Neural cell (in vitro differentiated cells): ENCODE measurements at regions not wholly inside any gene's neighbourhood (a gene's known extent, or its start where the extent isn't known, plus 50 kb on each side); places are given as distances from the start of the nearest gene placed in this dataset.

Experiments used
- H2AFZ ChIP-seq: fragments of 200-600, 300-800 bp; sonication (generic), shearing (Covaris generic); 2 replicates; pipeline ENCODE4 v1.6.0; 2014; ENCODE audit warnings: low read depth, mild to moderate bottlenecking, antibody characterized with exemption, low read length, moderate library complexity
- H3F3A ChIP-seq: fragments of 200-600 bp; shearing (Covaris generic); 2 replicates; pipeline ENCODE4 v1.6.1; 2016; ENCODE audit warnings: mild to moderate bottlenecking, moderate library complexity, mixed read lengths, antibody characterized with exemption, low read length; ENCODE audit not compliant: insufficient read depth, poor library complexity, severe bottlenecking
- H3K27ac ChIP-seq: fragments of 200-600, 300-800 bp; sonication (generic), shearing (Covaris generic); 2 replicates; pipeline ENCODE4 v1.5.1; 2014; ENCODE audit warnings: mild to moderate bottlenecking, low read length, moderate library complexity
- H3K27me3 ChIP-seq: fragments of 300-800, 200-600 bp; sonication (generic), shearing (Covaris generic); 2 replicates; pipeline ENCODE4 v1.6.0; 2014; ENCODE audit warnings: mild to moderate bottlenecking, low read depth, low read length, moderate library complexity; ENCODE audit not compliant: insufficient read depth
- H3K36me3 ChIP-seq: fragments of 300-800, 200-600 bp; sonication (generic), shearing (Covaris generic); 2 replicates; pipeline ENCODE4 v1.5.1; 2014; ENCODE audit warnings: mild to moderate bottlenecking, antibody characterized with exemption, low read length, moderate library complexity; ENCODE audit not compliant: insufficient read depth
- H3K4me2 ChIP-seq: fragments of 300-800, 200-600 bp; sonication (generic), shearing (Covaris generic); 2 replicates; pipeline ENCODE4 v1.6.0; 2014; ENCODE audit warnings: mild to moderate bottlenecking, low read length
- H3K4me3 ChIP-seq: fragments of 300-800, 200-600 bp; sonication (generic), shearing (Covaris generic); 2 replicates; pipeline ENCODE4 v1.5.1; 2014; ENCODE audit warnings: mild to moderate bottlenecking, low read length, moderate library complexity
- H3K79me2 ChIP-seq: fragments of 200-600 bp; shearing (Covaris generic); replicated peaks from 2 replicates; pipeline ENCODE4 v1.6.0; 2014; ENCODE audit warnings: mild to moderate bottlenecking, low read length, moderate library complexity; ENCODE audit not compliant: insufficient read depth
- H3K9ac ChIP-seq: fragments of 300-800, 200-600 bp; sonication (generic), shearing (Covaris generic); 2 replicates; pipeline ENCODE4 v1.6.1; 2016; ENCODE audit warnings: mild to moderate bottlenecking, low read length, mixed read lengths
- H3K9me2 ChIP-seq: fragments of 200-600 bp; shearing (Covaris generic); 2 replicates; pipeline ENCODE4 v1.6.1; 2016; ENCODE audit warnings: mild to moderate bottlenecking, low read length, mixed read lengths; ENCODE audit not compliant: insufficient read depth
- H3K9me3 ChIP-seq: fragments of 200-600, 300-800 bp; sonication (generic), shearing (Covaris generic); 2 replicates; pipeline ENCODE4 v1.6.1; 2016; ENCODE audit warnings: mild to moderate bottlenecking, mixed run types, low read length, moderate library complexity, mixed read lengths
- H4K20me1 ChIP-seq: fragments of 200-600 bp; shearing (Covaris generic); 2 replicates; pipeline ENCODE4 v1.6.1; 2016; ENCODE audit warnings: mild to moderate bottlenecking, mixed run types; ENCODE audit not compliant: insufficient read depth
- EP300 ChIP-seq: fragments of 450-650 bp; conservative IDR thresholded peaks from 2 replicates; pipeline ENCODE4 v1.6.1; 2014; ENCODE audit warnings: antibody characterized with exemption, mild to moderate bottlenecking, moderate library complexity; ENCODE audit not compliant: poor library complexity, severe bottlenecking
- EZH2 ChIP-seq: fragments of 200-600, 300-800 bp; shearing (Covaris generic), sonication (generic); IDR thresholded peaks from 2 replicates; pipeline ENCODE4 v1.6.1; 2014; ENCODE audit warnings: antibody characterized with exemption, low read length, borderline replicate concordance, mild to moderate bottlenecking; ENCODE audit not compliant: insufficient read depth, poor library complexity, severe bottlenecking
- MXI1 ChIP-seq: fragments of 450-650 bp; conservative IDR thresholded peaks from 2 replicates; pipeline ENCODE4 v1.6.1; 2014; ENCODE audit warnings: antibody characterized with exemption, mild to moderate bottlenecking; ENCODE audit not compliant: poor library complexity, severe bottlenecking
- POLR2AphosphoS5 ChIP-seq: IDR thresholded peaks from 2 replicates; pipeline ENCODE4 v1.6.1; 2012
- RAD21 ChIP-seq: fragments of 450-650 bp; conservative IDR thresholded peaks from 2 replicates; pipeline ENCODE4 v1.6.1; 2014; ENCODE audit warnings: antibody characterized with exemption, mild to moderate bottlenecking, moderate library complexity
- REST ChIP-seq: IDR thresholded peaks from 2 replicates; pipeline ENCODE4 v1.6.1; 2012; ENCODE audit warnings: borderline replicate concordance
- SMC3 ChIP-seq: fragments of 450-650 bp; conservative IDR thresholded peaks from 2 replicates; pipeline ENCODE4 v1.6.1; 2014; ENCODE audit warnings: antibody characterized with exemption, mild to moderate bottlenecking, moderate library complexity; ENCODE audit not compliant: poor library complexity
- TAF1 ChIP-seq: IDR thresholded peaks from 2 replicates; pipeline ENCODE4 v1.6.1; 2012; ENCODE audit warnings: low read depth
- TF ChIP-seq, protein P1 (sequence below): fragments of 450-650 bp; IDR thresholded peaks from 2 replicates; pipeline ENCODE4 v1.5.1; 2014; ENCODE audit warnings: antibody characterized with exemption, mild to moderate bottlenecking, moderate library complexity; ENCODE audit not compliant: poor library complexity, severe bottlenecking

DNA sequence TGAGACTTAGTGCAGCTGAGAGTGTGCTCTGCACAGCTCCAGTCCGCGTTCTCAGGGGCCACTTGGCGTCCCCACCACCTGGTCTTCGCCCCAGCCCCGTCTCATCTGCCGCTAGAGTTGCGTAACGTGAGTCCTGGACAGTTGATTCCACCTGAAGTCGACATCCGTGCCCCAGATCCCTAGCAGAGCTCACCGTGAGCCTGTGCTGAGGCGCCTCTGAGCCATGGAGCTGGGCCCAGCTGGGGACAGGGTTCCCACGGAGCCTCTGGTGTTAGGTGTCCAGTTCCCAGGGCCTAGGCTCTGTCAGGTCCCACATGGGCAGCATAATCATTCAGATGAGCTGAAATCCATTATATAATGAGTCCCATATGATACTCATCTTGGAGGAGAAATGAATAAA is 147.1 kb upstream of the SOX1 start:
- Histone ChIP-seq H4K20me1 (no peaks in the 10 kb centered on the region), H3K79me2 (no peaks in the 10 kb centered on the region), H2AFZ (no peak overlapping the region), H3K9me2 (no peaks in the 10 kb centered on the region), H3K27me3 (no peaks in the 10 kb centered on the region), H3K4me2 (no peak overlapping the region), H3K9ac (no peak overlapping the region), H3K36me3 (no peaks in the 10 kb centered on the region), H3F3A (no peaks in the 10 kb centered on the region), H3K9me3 (no peaks in the 10 kb centered on the region), H3K4me3 (no peak overlapping the region), H3K27ac (no peak overlapping the region)
- TF ChIP-seq TAF1 = no peak
- TF ChIP-seq RAD21 = no peak
- TF ChIP-seq REST = no peak
- TF ChIP-seq EZH2 = no peak
- TF ChIP-seq SMC3 = no peak
- no peak for TF ChIP-seq MXI1
- no peak for TF ChIP-seq EP300
- TF ChIP-seq POLR2AphosphoS5 = no peak

GRCh38 chr13:111920306-111920931 is 146.5 kb upstream of the SOX1 start:
- H3K9me3 ChIP-seq = no peaks in the 10 kb centered on the region

More at GRCh38 chr13:111920306-111920931, 146.5 kb upstream of the SOX1 start:
- no peaks in the 10 kb centered on the region for H3K9me2 ChIP-seq
- H3F3A ChIP-seq = no peaks in the 10 kb centered on the region
- no peak overlapping the region for H3K4me2 ChIP-seq
- no peaks in the 10 kb centered on the region for H3K36me3 ChIP-seq
- no peak overlapping the region for H3K9ac ChIP-seq
- no peak overlapping the region for H3K4me3 ChIP-seq
- H2AFZ ChIP-seq = no peak overlapping the region
- no peaks in the 10 kb centered on the region for H4K20me1 ChIP-seq
- no peaks in the 10 kb centered on the region for H3K79me2 ChIP-seq
- H3K27ac ChIP-seq = no peak overlapping the region
- no peaks in the 10 kb centered on the region for H3K27me3 ChIP-seq
- TF ChIP-seq POLR2AphosphoS5 (no peak), SMC3 (no peak), EP300 (no peak), RAD21 (no peak), TAF1 (no peak), REST (no peak), MXI1 (no peak), EZH2 (no peak)
- TF ChIP-seq, protein P1, sequence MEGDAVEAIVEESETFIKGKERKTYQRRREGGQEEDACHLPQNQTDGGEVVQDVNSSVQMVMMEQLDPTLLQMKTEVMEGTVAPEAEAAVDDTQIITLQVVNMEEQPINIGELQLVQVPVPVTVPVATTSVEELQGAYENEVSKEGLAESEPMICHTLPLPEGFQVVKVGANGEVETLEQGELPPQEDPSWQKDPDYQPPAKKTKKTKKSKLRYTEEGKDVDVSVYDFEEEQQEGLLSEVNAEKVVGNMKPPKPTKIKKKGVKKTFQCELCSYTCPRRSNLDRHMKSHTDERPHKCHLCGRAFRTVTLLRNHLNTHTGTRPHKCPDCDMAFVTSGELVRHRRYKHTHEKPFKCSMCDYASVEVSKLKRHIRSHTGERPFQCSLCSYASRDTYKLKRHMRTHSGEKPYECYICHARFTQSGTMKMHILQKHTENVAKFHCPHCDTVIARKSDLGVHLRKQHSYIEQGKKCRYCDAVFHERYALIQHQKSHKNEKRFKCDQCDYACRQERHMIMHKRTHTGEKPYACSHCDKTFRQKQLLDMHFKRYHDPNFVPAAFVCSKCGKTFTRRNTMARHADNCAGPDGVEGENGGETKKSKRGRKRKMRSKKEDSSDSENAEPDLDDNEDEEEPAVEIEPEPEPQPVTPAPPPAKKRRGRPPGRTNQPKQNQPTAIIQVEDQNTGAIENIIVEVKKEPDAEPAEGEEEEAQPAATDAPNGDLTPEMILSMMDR = no peak
